PFSK-1 (cell line): ENCODE measurements at regions not wholly inside any gene's neighbourhood (a gene's known extent, or its start where the extent isn't known, plus 50 kb on each side); places are given as distances from the start of the nearest gene placed in this dataset.

Experiments used
- FOXP2 ChIP-seq: optimal IDR thresholded peaks from 2 replicates; pipeline ENCODE3; 2011; ENCODE audit warnings: borderline replicate concordance, control low read depth, inconsistent platforms; ENCODE audit not compliant: insufficient read depth; ENCODE audit errors: extremely low read length, extremely low read depth
- POLR2AphosphoS5 ChIP-seq: IDR thresholded peaks from 2 replicates; pipeline ENCODE4 v1.6.1; 2012; ENCODE audit warnings: low read depth, mild to moderate bottlenecking, control low read depth, low read length, moderate library complexity
- SIN3A ChIP-seq: IDR thresholded peaks from 2 replicates; pipeline ENCODE4 v1.6.1; 2012; ENCODE audit warnings: mild to moderate bottlenecking, low read length, moderate library complexity, borderline replicate concordance; ENCODE audit not compliant: insufficient read depth
- TAF1 ChIP-seq: IDR thresholded peaks from 2 replicates; pipeline ENCODE4 v1.6.1; 2012; ENCODE audit warnings: low read length, control low read depth, borderline replicate concordance; ENCODE audit not compliant: insufficient read depth
- TF ChIP-seq, protein P1 (sequence below), 2 experiments: IDR thresholded peaks; 2 replicates each; pipeline versions ENCODE4 v1.6.1 to v1.8.0; 2011 to 2012; ENCODE audit warnings: low read depth in 2 of 2, low read length in 2 of 2, control low read depth in 1 of 2, inconsistent platforms in 1 of 2, mild to moderate bottlenecking in 1 of 2, moderate library complexity in 1 of 2; ENCODE audit not compliant: insufficient read depth in 1 of 2

DNA sequence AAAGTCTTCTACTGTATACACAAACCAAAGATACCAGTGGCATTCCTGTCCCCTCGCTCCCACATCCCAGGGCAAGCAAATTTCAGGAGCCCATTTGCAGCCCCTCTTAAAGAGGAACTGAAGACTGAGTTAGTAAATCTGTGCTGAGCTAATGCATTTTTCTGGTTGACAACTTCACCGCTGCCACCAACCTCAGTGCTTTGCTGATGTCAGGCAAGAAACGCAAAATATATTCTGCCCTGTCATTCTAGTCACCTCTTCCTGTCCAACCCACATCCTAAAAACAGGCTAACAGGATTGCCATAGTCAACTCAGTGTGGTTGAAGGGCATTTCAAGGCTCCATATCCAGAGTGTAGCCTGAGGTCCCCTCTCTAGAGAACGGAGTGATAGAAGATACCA lies 59.4 kb upstream of the FICD start:
- TF ChIP-seq FOXP2 (no peak), SIN3A (no peak), TAF1 (no peak), POLR2AphosphoS5 (no peak)
- TF ChIP-seq, protein P1, sequence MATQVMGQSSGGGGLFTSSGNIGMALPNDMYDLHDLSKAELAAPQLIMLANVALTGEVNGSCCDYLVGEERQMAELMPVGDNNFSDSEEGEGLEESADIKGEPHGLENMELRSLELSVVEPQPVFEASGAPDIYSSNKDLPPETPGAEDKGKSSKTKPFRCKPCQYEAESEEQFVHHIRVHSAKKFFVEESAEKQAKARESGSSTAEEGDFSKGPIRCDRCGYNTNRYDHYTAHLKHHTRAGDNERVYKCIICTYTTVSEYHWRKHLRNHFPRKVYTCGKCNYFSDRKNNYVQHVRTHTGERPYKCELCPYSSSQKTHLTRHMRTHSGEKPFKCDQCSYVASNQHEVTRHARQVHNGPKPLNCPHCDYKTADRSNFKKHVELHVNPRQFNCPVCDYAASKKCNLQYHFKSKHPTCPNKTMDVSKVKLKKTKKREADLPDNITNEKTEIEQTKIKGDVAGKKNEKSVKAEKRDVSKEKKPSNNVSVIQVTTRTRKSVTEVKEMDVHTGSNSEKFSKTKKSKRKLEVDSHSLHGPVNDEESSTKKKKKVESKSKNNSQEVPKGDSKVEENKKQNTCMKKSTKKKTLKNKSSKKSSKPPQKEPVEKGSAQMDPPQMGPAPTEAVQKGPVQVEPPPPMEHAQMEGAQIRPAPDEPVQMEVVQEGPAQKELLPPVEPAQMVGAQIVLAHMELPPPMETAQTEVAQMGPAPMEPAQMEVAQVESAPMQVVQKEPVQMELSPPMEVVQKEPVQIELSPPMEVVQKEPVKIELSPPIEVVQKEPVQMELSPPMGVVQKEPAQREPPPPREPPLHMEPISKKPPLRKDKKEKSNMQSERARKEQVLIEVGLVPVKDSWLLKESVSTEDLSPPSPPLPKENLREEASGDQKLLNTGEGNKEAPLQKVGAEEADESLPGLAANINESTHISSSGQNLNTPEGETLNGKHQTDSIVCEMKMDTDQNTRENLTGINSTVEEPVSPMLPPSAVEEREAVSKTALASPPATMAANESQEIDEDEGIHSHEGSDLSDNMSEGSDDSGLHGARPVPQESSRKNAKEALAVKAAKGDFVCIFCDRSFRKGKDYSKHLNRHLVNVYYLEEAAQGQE (IDR thresholded peaks at IDR 0.05; ENCODE audit: insufficient read depth in 1 of 2, low read depth in 2 of 2, low read length in 2 of 2): no peak

DNA sequence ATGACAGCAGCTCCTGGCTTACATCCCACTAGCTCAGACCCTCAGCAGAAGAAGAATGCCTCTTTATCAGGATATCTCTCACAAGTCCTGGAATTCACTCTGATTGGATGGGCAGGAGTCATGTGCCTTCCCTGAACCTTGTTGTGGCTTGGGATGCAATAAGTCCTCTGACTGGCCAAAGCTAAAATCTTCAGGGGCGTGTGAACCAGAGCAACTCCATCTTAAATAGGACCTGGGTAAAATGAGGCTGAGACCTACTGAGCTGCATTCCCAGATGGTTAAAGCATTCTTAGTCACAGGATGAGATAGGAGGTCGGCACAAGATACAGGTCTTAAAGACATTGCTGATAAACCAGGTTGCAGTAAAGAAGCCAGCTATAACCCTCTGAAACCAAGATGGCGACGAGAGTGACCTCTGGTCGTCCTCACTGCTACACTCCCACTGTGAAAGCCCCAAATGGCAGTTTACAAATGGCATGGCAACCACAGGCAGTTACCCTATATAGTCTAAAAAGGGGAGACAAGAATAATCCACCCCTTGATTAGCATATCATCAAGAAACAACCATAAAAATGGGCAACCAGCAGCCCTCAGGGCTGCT lies 60.4 kb upstream of the FICD start:
- TF ChIP-seq FOXP2: no peak
- TF ChIP-seq TAF1: no peak
- TF ChIP-seq SIN3A: no peak
- TF ChIP-seq POLR2AphosphoS5: no peak
- TF ChIP-seq, protein P1 (IDR thresholded peaks at IDR 0.05; ENCODE audit: insufficient read depth in 1 of 2, low read depth in 2 of 2, low read length in 2 of 2): no peak

DNA sequence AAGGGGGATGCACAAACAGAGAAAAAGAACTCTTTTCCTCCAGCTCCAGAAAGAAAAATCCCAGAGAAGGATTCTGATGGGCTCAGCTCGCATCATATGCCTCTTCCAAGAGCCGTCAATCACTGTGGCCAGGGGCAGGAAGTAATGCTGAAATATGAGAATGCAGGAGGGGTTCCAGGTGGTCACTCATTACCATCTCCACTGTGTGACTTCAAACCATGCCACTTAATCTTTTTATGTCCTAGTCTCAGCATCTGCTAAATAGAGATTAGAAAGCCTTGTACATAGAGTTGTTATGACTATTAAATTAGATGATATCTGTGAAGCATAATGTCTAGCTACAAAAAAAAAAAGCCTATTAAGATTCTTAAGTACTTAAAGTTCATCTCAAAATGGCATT lies 65.6 kb upstream of the FICD start:
- TF ChIP-seq POLR2AphosphoS5 (no peak), FOXP2 (no peak), TAF1 (no peak), SIN3A (no peak)
- TF ChIP-seq, protein P1 (IDR thresholded peaks at IDR 0.05; ENCODE audit: insufficient read depth in 1 of 2, low read depth in 2 of 2, low read length in 2 of 2): no peak

DNA sequence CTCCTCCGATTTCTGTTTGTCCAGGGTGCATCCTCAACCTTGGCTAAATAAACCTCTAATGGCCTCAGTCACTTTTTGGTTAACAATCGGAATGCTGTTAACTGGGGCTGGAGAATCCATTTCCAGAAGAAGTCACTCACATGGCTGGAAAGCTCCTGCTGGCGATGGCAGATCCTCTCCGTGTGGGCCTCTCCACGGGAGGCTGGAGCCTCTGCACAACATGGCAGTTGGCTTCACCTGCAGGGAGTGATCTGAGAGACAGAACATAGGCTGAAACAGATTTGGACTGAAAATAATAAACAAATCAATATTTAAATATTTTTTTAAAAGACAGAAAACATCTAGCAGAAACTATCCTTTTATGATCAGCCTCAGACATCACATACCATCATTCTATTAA lies 66.8 kb upstream of the FICD start:
- TF ChIP-seq, protein P1 (IDR thresholded peaks at IDR 0.05; ENCODE audit: insufficient read depth in 1 of 2, low read depth in 2 of 2, low read length in 2 of 2): no peak
- TF ChIP-seq SIN3A: no peak
- TF ChIP-seq FOXP2: no peak
- TF ChIP-seq POLR2AphosphoS5: no peak
- no peak for TF ChIP-seq TAF1
